Thymus (tissue), 11 donors: ENCODE measurements at regions not wholly inside any gene's neighbourhood (a gene's known extent, or its start where the extent isn't known, plus 50 kb on each side); places are given as distances from the start of the nearest gene placed in this dataset.

Experiments
- DNase-seq, 9 donors: peaks; one replicate each; pipeline ENCODE4 v3.0.0-alpha.2; 2013; ENCODE audit warnings: low spot score in 9 of 9, low read depth in 6 of 9, missing footprints in 1 of 9
- H3K27ac ChIP-seq, 2 donors: one replicate each; pipeline ENCODE4 v1.5.1; 2013; ENCODE audit warnings: control low read depth in 1 of 2, low read depth in 1 of 2, low read length in 1 of 2, mild to moderate bottlenecking in 1 of 2, moderate library complexity in 1 of 2
- H3K27me3 ChIP-seq, 2 donors: one replicate each; pipeline ENCODE4 v1.5.1; 2013; ENCODE audit warnings: low read length in 1 of 2; ENCODE audit not compliant: control insufficient read depth in 2 of 2, insufficient read depth in 1 of 2
- H3K36me3 ChIP-seq, 2 donors: one replicate each; pipeline ENCODE4 v1.5.1; 2013; ENCODE audit warnings: low read length in 1 of 2, mild to moderate bottlenecking in 1 of 2, moderate library complexity in 1 of 2; ENCODE audit not compliant: control insufficient read depth in 2 of 2, insufficient read depth in 2 of 2
- H3K4me1 ChIP-seq, 2 donors: one replicate each; pipeline ENCODE4 v1.5.1; 2013; ENCODE audit warnings: low read length in 2 of 2; ENCODE audit not compliant: control insufficient read depth in 2 of 2, insufficient read depth in 2 of 2
- H3K4me3 ChIP-seq, 2 donors: one replicate each; pipeline ENCODE4 v1.5.1; 2013; ENCODE audit warnings: low read length in 2 of 2, control low read depth in 1 of 2, mild to moderate bottlenecking in 1 of 2
- H3K9me3 ChIP-seq, 2 donors: one replicate each; pipeline ENCODE4 v1.5.1; 2013; ENCODE audit warnings: low read length in 1 of 2, mild to moderate bottlenecking in 1 of 2; ENCODE audit not compliant: control insufficient read depth in 2 of 2, insufficient read depth in 1 of 2
- WGBS: extraction: QIAGEN DNeasy Blood & Tissue Kit; methylation state at CpG from one replicate; pipeline ENCODE4 v1.1.7; 2013; 5-methylcytosine and 5-hydroxymethylcytosine counted together
- donor health status: healthy.

DNA sequence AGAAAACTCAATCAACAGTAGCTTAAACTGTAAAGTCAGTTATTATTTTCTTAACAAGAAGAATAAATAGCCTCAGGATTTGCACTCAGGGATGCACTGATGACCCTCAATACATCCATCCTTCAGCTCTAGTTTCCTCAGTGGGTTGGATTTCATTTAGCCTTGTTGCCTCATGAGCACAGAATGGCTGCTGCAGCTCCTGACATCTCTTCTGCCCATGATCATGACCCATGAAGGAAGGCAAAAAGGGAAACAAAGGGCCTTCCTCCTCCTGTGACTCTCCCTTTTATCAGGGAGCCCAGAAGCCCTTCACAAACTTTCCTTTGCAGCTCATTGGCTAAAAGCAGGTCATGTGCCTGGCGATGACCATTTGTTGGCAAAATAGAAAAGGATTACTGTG is 51.2 kb upstream of the KCNG1 start:
- Histone ChIP-seq H3K9me3 (no peaks in the 10 kb centered on the region), H3K27me3 (no peaks in the 10 kb centered on the region), H3K36me3 (no peaks in the 10 kb centered on the region), H3K27ac (no peak overlapping the region), H3K4me1 (no peaks in the 10 kb centered on the region), H3K4me3 (no peak overlapping the region)
- DNase-seq, result no peak
- WGBS, result 96% methylated on average over 1 of the region's 1 CpG
